Activated T-helper 1 cell treated with anti-CD3 and anti-CD28 coated beads, Interleukin-12 subunit alpha, Interleukin-12 subunit beta, Interleukin-2, Interleukin-4 antibody, amounts not matched to agents 30 ng/mL and 10 ng/mL and 1 ng/mL, durations not matched to agents 14 hours and 24 hours and 36 hours (primary cell): ENCODE measurements at regions not wholly inside any gene's neighbourhood (a gene's known extent, or its start where the extent isn't known, plus 50 kb on each side); places are given as distances from the start of the nearest gene placed in this dataset.

Experiments
- DNase-seq: peaks from one replicate; pipeline ENCODE4 v3.0.0; 2021; ENCODE audit warnings: low spot score
- H3K27ac Mint-ChIP-seq: one replicate; pipeline ENCODE4 v1.8.0; 2021; ENCODE audit warnings: mild to moderate bottlenecking, mixed read lengths
- H3K27me3 Mint-ChIP-seq: one replicate; pipeline ENCODE4 v1.8.0; 2022; ENCODE audit warnings: mild to moderate bottlenecking, moderate library complexity, mixed read lengths; ENCODE audit not compliant: insufficient read depth
- H3K36me3 Mint-ChIP-seq: one replicate; pipeline ENCODE4 v1.8.0; 2021; ENCODE audit warnings: low read depth, mixed read lengths
- H3K4me1 Mint-ChIP-seq: one replicate; pipeline ENCODE4 v1.8.0; 2021; ENCODE audit warnings: low read depth, mixed read lengths
- H3K4me3 Mint-ChIP-seq: one replicate; pipeline ENCODE4 v1.8.0; 2021; ENCODE audit warnings: mild to moderate bottlenecking, moderate library complexity, mixed read lengths
- H3K9me3 Mint-ChIP-seq: one replicate; pipeline ENCODE4 v1.8.0; 2021; ENCODE audit warnings: mixed read lengths
- intact Hi-C: fragments of 100-400 bp; cut with micrococcal nuclease; formaldehyde crosslinking; loops from one replicate; pipeline ENCODE4 v1.15.1; 2024

DNA sequence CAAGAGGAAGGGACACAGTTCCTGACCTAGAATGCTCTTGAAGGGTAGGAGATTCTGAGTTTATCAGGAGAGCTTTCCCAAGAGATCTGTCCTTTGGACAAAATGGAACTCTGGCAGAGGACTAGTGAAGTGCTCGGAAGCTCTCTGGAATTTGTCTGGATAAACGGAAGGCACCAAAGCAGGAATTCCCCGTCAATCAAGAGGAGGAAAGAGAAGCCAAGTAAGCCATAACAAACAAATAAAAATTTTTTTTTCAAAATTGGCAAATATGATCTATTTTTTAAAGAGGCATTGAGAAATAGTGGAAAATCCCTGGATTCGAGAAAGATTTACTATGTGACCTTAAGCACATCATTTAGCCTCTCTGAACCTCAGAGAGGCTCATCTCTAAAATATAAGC is 99.2 kb downstream of the GRIN2B start:
- no peak for DNase-seq
- H3K4me1 Mint-ChIP-seq = no peaks in the 10 kb centered on the region
- no peak overlapping the region for H3K4me3 Mint-ChIP-seq
- no peaks in the 10 kb centered on the region for H3K27me3 Mint-ChIP-seq
- H3K9me3 Mint-ChIP-seq = no peaks in the 10 kb centered on the region
- intact Hi-C loops = no loop called here
- H3K36me3 Mint-ChIP-seq = no peaks in the 10 kb centered on the region
- H3K27ac Mint-ChIP-seq = no peak overlapping the region

DNA sequence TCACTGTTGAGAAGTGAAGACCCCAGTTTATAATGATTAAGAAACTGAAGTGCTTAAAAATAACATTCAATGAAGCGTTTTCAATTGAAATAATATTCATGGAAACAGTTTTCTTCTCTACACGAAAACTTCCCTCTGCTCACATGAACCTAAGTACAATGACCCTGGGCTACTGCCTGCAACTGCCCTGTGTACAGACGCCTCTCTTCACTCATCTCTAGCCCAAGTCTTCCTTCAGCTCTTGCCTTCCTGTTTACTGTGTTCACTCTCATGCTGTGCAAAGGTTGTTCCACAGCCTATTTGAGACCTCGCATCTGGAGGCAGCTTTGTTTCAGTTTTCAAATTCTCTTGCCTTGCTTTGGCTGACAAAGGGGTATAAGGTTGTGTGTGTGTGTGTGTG is 100.8 kb downstream of the GRIN2B start:
- intact Hi-C loops = no loop called here
- Mint-ChIP-seq H3K9me3 (no peaks in the 10 kb centered on the region), H3K36me3 (no peaks in the 10 kb centered on the region), H3K4me1 (no peaks in the 10 kb centered on the region), H3K4me3 (no peak overlapping the region), H3K27me3 (no peaks in the 10 kb centered on the region), H3K27ac (no peak overlapping the region)
- no peak for DNase-seq

DNA sequence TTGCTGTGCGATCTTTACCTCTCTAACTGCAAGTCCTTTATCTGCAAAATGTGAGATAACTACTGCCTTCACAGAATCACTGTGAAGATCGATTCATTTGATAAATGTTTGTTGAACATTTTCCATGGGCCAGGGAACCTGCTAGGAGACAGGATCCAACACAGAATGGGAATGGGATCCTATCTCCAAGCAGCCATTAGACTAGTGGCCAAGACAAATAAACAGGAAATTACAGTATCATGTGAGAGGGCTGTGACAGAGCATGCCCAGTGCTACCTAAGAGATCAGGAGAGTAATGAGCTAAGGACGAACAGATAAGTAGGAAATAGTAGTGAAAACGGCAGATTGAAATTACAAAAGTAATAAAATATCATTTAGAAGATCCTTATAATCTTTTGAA is 105.7 kb downstream of the GRIN2B start:
- no peak overlapping the region for H3K27ac Mint-ChIP-seq
- H3K27me3 Mint-ChIP-seq = peaks cover 5% of the 10 kb centered on the region
- no peaks in the 10 kb centered on the region for H3K4me1 Mint-ChIP-seq
- no peaks in the 10 kb centered on the region for H3K9me3 Mint-ChIP-seq
- no peak for DNase-seq
- H3K4me3 Mint-ChIP-seq = no peak overlapping the region
- no peaks in the 10 kb centered on the region for H3K36me3 Mint-ChIP-seq
- intact Hi-C loops = no loop called here

DNA sequence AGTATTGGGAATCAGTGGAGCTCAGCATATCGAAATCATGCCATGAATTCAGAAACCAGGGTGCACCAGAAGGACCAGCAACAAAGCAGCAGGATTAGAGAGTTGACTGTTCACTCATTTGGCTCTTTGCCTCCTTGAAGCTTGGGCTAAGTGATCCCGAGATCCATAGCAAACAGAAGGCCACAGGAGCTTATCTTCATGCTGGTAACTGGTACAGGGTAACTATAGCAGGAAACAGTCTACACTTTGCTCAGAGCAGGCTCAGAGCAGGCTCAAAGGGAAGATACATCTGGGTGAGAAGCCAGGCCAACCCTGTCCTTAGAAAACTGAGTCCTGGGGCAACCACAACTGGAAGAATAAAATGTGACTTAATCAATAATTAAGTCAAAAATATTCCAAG is 111.1 kb downstream of the GRIN2B start:
- Mint-ChIP-seq H3K36me3 (no peaks in the 10 kb centered on the region), H3K27ac (no peak overlapping the region), H3K27me3 (peaks cover 7% of the 10 kb centered on the region), H3K4me3 (no peak overlapping the region), H3K9me3 (no peaks in the 10 kb centered on the region), H3K4me1 (no peaks in the 10 kb centered on the region)
- DNase-seq = no peak
- intact Hi-C loops = no loop called here

DNA sequence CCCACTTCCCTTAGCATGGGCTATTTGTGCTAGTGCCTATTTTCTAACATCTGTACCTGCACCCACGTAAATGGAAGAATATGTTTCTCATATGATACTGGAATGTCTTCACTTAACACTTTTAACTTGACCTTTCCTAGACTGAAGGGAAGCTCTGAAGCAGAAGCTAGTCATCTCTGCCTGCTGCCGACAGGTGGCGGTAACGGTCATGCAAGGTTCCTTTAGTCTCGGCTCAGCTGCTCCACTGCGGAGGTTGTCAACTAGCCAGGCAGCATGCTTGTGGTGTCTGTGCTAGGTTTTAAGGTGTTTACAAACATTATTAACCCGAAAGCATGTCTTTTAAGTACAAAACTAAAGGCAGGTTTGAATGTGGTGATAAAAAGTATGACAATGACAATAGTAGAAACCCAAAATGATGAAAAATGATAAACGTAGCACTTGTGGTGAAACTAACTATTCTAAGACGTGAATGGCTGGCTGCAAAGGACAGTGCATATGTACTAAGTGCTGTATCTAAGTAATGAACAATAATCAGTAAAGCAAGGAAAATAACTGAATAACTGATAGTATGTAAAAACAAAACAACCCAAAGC is 117.2 kb downstream of the GRIN2B start:
- no peaks in the 10 kb centered on the region for H3K9me3 Mint-ChIP-seq
- H3K27ac Mint-ChIP-seq = no peak overlapping the region
- H3K4me1 Mint-ChIP-seq = no peaks in the 10 kb centered on the region
- no peak overlapping the region for H3K4me3 Mint-ChIP-seq
- intact Hi-C loops = loop anchor here (1.0 kb wide), 1 partner anchor 303 kb away; no protein-coding TSS in a partner anchor
- H3K36me3 Mint-ChIP-seq = no peaks in the 10 kb centered on the region
- DNase-seq = peak; percentile 11
- H3K27me3 Mint-ChIP-seq = peaks cover 5% of the 10 kb centered on the region

DNA sequence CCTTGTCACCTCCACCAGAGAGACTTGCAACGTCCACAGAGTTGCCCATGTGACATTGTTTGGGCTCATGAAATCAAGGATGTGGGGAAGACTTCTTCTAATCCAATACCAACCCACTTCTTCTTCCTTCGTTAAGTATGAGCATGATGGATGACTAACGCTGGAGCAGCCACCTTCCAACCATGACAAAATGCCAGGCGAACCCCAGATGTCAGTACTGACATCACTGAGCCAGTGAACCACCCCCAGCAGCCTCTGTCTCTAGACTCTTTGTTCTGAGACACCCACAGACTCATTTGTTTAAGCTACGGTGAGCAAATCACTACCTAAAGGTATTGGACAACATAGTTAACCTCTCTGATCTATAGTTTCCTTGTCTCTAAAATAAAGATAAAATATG is 123.7 kb downstream of the GRIN2B start:
- Mint-ChIP-seq H3K27me3 (peaks cover 2% of the 10 kb centered on the region), H3K27ac (no peak overlapping the region)
- intact Hi-C loops = no loop called here

GRCh38 chr12:13853471-13853870 is 127.9 kb downstream of the GRIN2B start:
- no peaks in the 10 kb centered on the region for H3K9me3 Mint-ChIP-seq
- no peaks in the 10 kb centered on the region for H3K36me3 Mint-ChIP-seq
- H3K4me3 Mint-ChIP-seq = no peak overlapping the region
- no peaks in the 10 kb centered on the region for H3K27me3 Mint-ChIP-seq
- DNase-seq = no peak
- no peaks in the 10 kb centered on the region for H3K4me1 Mint-ChIP-seq
- no peak overlapping the region for H3K27ac Mint-ChIP-seq
- intact Hi-C loops = no loop called here

More for the DNA sequence above, 123.7 kb downstream of the GRIN2B start:
- H3K4me3 Mint-ChIP-seq = no peak overlapping the region
- no peaks in the 10 kb centered on the region for H3K4me1 Mint-ChIP-seq
- no peaks in the 10 kb centered on the region for H3K36me3 Mint-ChIP-seq
- no peaks in the 10 kb centered on the region for H3K9me3 Mint-ChIP-seq
- DNase-seq = no peak

DNA sequence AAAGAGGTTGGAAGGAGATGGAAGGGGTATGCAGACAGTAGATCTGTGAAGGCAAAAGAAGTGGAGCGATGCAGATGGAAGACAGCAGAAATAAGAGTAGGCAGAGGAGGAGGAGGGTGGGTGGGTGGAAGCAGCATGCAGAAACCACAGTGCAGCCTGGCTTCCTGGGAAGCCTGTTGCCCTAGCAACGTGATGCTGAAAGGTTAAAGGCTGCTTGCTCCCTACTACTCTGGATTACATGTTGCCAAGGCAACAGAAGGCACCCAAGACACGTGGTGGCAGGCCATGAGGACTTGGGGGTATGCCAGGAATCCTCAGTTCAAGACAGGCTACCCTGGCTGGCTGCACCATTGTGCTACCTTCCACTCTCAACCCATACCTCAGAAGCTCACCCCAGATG is 129.6 kb downstream of the GRIN2B start:
- no peak overlapping the region for H3K27ac Mint-ChIP-seq
- no peaks in the 10 kb centered on the region for H3K36me3 Mint-ChIP-seq
- no peak overlapping the region for H3K4me3 Mint-ChIP-seq
- no peak for DNase-seq
- no peaks in the 10 kb centered on the region for H3K4me1 Mint-ChIP-seq
- no peaks in the 10 kb centered on the region for H3K9me3 Mint-ChIP-seq
- no peaks in the 10 kb centered on the region for H3K27me3 Mint-ChIP-seq
- intact Hi-C loops = no loop called here

DNA sequence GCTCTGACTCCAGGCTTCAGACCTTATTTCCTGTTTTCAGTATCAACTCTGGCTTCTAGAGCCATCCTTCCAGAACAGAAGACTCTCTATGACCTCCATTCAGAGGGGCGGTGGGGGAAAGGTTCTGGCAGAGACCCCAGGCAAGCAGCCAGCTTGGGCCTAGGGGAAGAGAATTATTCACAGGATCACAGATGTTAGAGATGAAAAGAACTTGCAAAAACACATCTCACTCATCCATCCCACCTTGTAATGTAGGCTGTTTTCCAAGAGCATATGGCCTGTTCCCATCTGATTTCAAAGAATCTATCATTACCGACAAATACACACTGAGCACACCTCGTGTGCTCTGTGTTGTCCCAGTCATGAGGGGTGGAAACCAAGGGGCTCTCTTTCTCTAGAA is 131.9 kb downstream of the GRIN2B start:
- no peak overlapping the region for H3K27ac Mint-ChIP-seq
- no peaks in the 10 kb centered on the region for H3K27me3 Mint-ChIP-seq
- H3K4me1 Mint-ChIP-seq = no peaks in the 10 kb centered on the region
- DNase-seq = no peak
- H3K4me3 Mint-ChIP-seq = no peak overlapping the region
- intact Hi-C loops = no loop called here
- no peaks in the 10 kb centered on the region for H3K9me3 Mint-ChIP-seq
- no peaks in the 10 kb centered on the region for H3K36me3 Mint-ChIP-seq

GRCh38 chr12:13843841-13844240 is 137.6 kb downstream of the GRIN2B start:
- Mint-ChIP-seq H3K27ac (no peak overlapping the region), H3K4me1 (no peaks in the 10 kb centered on the region)

DNA sequence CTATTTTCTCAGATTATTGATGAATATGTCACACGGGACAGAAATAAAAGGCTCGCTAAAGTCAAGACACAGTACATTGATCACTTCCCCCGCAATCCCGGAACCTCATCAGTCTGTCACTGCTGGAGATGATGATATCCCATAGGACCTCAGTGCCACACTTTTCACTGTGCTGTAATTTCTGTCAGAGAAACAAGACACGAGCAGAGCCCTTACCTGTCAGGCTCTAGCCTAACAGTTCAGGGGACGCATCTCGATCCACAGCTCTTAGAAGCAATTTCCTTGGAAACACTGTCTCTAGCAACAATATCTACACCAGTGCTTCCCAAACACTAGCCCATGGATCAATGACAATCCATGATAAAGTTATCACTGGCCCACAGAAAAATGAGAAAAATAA is 140.0 kb downstream of the GRIN2B start:
- Mint-ChIP-seq H3K36me3 (no peaks in the 10 kb centered on the region), H3K4me3 (no peak overlapping the region), H3K27me3 (no peaks in the 10 kb centered on the region), H3K27ac (no peak overlapping the region), H3K9me3 (no peaks in the 10 kb centered on the region), H3K4me1 (no peaks in the 10 kb centered on the region)
- intact Hi-C loops = no loop called here
- no peak for DNase-seq

More at GRCh38 chr12:13843841-13844240, 137.6 kb downstream of the GRIN2B start:
- no peaks in the 10 kb centered on the region for H3K27me3 Mint-ChIP-seq
- DNase-seq = no peak
- H3K9me3 Mint-ChIP-seq = no peaks in the 10 kb centered on the region
- intact Hi-C loops = no loop called here
- no peak overlapping the region for H3K4me3 Mint-ChIP-seq
- H3K36me3 Mint-ChIP-seq = no peaks in the 10 kb centered on the region

- no peak overlapping the region for H3K27ac Mint-ChIP-seq
- intact Hi-C loops = no loop called here
- H3K4me1 Mint-ChIP-seq = no peaks in the 10 kb centered on the region
- H3K9me3 Mint-ChIP-seq = no peaks in the 10 kb centered on the region
- DNase-seq = no peak
- H3K4me3 Mint-ChIP-seq = no peak overlapping the region
- H3K36me3 Mint-ChIP-seq = no peaks in the 10 kb centered on the region
- no peaks in the 10 kb centered on the region for H3K27me3 Mint-ChIP-seq
Measured at GRCh38 chr12:13839365-13840336, 141.8 kb downstream of the GRIN2B start.

- no peaks in the 10 kb centered on the region for H3K36me3 Mint-ChIP-seq
- H3K4me1 Mint-ChIP-seq = no peaks in the 10 kb centered on the region
- H3K9me3 Mint-ChIP-seq = no peaks in the 10 kb centered on the region
- H3K27me3 Mint-ChIP-seq = peaks cover 4% of the 10 kb centered on the region
- intact Hi-C loops = no loop called here
- no peak overlapping the region for H3K4me3 Mint-ChIP-seq
- H3K27ac Mint-ChIP-seq = no peak overlapping the region
- DNase-seq = no peak
Measured at GRCh38 chr12:13836099-13836498, 145.3 kb downstream of the GRIN2B start.
